ENCODE measurements at regions not wholly inside any gene's neighbourhood (a gene's known extent, or its start where the extent isn't known, plus 50 kb on each side); places are given as distances from the start of the nearest gene placed in this dataset.

GRCh38 chr6:95071464-95071863 lies 505.9 kb upstream of the MANEA start:
- no peak for DNase-seq

DNA sequence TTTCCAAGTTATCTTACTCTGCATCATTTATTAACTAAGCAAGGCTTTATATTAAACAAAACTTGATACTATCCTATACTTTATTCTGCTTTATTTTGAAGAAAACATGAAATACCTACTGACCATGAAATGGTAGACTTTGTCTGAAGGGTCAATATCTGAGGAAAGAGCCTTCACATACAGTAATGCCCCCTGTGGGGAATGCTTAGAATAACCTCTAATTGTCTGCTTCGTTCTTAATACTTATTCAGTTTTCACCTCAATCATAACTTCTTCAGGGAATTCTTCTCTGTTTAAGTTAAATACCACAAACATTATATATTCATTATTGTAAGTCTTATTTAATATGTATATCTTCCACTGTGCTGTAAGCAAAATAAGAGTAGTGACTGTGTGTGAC lies 498.9 kb upstream of the MANEA start:
- DNase-seq: no peak

- DNase-seq: no peak
Observed at GRCh38 chr6:95081231-95081630, 496.1 kb upstream of the MANEA start.

- no peak for DNase-seq
Observed at GRCh38 chr6:95081949-95082348, 495.4 kb upstream of the MANEA start.

- DNase-seq: no peak
Observed at GRCh38 chr6:95083506-95083905, 493.8 kb upstream of the MANEA start.

GRCh38 chr6:95084867-95085266 lies 492.5 kb upstream of the MANEA start:
- DNase-seq: no peak

DNA sequence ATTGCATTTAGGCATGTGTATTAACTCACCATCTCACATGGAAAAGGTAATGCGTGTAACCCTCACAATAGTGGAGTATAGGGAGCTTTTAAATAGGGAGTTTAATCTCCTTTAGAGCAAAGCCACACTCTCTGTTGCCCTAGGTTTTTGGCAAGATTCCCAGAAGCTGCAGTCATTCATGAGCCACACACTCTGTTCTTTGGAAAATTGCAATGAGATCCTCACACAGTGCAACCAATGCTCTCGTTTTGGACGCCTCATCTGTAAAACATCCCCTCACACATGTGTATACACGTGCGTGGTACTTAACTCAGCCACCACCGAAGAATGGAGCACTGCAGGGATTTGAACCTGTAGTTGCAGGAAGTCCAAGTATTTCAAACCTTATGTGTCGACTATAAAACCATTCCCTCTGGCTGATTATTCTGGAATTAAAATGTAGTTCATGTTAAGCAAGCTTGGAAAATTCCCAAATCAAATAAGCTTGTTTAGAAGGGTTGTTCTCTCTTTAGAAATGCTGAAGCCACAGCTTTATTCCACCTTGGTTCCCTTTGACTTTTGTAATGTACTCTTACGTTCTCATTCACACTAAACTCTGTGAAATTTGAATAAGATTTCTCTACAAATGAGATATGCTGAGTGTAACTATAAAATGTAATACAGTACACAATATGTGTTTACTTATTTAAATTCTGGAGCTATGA lies 489.8 kb upstream of the MANEA start:
- DNase-seq: no peak

GRCh38 chr6:95091823-95092436 lies 485.4 kb upstream of the MANEA start:
- no peak for DNase-seq

GRCh38 chr6:95093154-95093553 lies 484.2 kb upstream of the MANEA start:
- DNase-seq: no peak

GRCh38 chr6:95094751-95095663 lies 482.3 kb upstream of the MANEA start:
- no peak for DNase-seq

DNA sequence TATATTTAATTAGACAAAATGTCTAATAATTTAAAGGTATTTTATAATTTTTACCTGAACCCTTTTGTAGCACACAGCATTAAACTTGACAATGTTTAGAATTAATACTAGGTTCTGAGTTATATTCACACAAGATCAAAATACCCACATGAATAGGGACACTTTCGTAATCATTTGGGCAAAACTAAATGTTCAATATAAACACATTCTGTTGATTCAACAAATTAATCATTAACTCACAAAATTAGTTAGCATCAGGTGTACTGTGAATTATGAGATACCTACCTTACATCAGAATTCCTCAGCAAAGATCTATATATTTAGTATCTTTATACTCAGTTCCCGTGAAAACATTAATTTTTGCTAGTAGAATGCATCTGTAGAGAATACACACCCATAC lies 481.5 kb upstream of the MANEA start:
- DNase-seq: no peak

DNA sequence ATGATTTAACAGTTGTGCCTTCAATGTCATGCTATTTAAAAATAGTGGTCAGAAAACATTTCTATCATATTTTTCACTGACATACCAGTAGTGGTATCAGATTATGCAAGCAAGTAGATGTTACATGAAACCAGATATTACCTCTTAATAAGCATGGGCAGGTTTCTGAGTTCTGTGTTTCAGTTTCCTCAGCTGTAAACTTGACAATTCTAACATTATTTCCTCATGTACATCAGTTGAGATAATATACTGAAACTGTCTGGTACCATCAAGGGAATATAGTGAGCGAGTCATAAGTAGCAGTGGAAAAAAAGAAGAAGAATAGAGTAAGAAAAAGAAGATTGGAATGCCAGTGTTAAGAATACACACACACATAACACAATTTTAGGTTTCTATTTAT lies 477.9 kb upstream of the MANEA start:
- no peak for DNase-seq

DNA sequence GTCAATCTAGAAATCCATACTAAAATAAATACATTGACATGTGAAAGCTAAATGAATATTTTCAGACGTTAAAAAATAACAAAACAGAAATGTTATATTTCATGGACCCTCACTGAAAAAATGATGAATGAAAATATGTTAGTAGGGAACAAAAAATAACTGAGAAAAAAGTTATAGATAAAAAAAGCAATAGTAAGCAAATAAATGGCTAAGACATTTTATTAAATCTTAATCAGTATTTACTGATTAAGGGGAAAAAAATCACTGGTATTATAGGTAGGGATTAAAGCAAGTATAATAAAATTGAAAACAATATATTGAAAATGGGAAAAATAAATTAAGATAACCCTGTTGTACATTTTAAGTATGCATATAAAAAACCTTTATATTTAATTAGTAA lies 468.1 kb upstream of the MANEA start:
- no peak for DNase-seq

- DNase-seq: no peak
Observed at GRCh38 chr6:95110767-95111166, 466.6 kb upstream of the MANEA start.

- DNase-seq: no peak
Observed at GRCh38 chr6:95117236-95117635, 460.1 kb upstream of the MANEA start.

DNA sequence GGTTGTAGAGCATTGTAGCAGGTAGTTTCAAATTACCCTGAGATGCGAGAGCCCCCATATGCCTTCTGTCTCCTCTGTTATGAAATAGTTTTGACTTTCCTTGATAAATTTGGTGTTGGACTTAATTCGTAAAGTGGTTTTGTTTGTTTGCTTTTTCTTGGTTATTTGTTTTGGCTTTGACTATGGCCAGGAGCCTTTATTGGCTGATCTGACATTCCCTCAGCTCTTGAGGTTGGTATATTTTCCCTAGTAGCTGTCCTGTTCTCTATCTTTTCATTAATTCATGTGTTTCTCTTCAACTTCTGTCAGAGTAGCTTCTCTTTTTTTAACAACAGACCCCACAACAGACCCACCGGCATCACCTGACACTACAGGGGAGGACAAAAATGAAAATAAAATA lies 457.4 kb upstream of the MANEA start:
- no peak for DNase-seq

- no peak for DNase-seq
Observed at GRCh38 chr6:95120984-95121383, 456.4 kb upstream of the MANEA start.

DNA sequence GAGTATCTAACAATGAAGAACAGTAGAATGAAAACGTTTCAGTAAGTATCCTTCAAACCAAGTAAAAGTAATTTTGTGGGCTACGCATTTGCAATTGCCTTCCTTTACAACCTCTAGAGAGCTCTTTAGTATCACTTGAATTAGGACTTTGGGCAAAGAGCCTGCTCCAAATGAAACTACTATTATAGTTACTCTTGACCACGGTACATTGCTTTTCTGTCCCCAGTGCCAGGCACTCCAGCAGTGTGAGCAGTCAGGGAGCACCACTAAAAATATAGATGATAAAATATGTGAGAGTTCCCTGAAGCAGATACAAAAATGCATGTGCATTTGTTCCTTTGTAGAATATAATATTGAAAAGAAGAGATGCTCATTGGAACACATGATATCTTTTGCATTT lies 450.1 kb upstream of the MANEA start:
- no peak for DNase-seq

GRCh38 chr6:95128439-95128838 lies 448.9 kb upstream of the MANEA start:
- DNase-seq: no peak

DNA sequence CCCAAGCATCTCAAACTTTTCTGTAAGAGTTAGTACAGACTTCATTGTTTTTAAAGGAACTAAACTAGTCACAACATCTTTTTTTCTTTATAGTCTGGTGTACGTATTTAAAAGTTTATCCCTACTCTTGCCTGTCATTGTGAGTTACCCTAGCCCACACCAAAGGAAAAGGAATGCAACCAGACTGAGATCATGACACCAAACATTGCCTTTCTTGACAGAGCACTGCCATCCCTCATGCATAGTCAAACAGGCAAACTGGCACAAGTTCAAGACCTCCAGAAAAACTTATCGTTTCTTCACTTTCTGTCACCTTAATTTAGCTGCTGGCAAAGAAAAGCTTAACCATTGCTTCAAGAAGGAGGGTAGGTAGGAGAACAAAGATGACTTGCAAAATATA lies 448.4 kb upstream of the MANEA start:
- DNase-seq: no peak

GRCh38 chr6:95133578-95133977 lies 443.8 kb upstream of the MANEA start:
- DNase-seq: no peak

- no peak for DNase-seq
Observed at GRCh38 chr6:95135182-95135581, 442.2 kb upstream of the MANEA start.

DNA sequence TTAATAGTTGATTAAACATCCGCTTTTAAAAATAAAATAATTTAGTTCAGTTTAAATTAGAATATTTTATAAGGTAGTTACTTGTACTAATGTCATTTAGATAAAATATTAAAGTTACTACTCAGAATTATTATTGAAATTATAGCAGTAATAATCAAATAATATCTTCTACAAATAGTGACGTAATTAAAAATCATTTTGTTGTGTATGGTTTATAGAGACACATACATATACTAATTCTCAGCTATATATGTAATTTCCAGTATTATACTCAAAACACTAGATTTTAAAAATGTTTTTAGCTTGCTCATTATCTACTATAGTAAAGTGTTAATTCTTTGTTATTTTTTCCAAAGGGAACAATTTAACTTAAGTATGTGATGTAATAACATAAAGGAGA lies 435.2 kb upstream of the MANEA start:
- no peak for DNase-seq

Data from activated CD4-positive, CD25-positive, alpha-beta regulatory T cell treated with anti-CD3 and anti-CD28 coated beads, Interleukin-2, amount 50 U/mL, for 72 hours (primary cell).